HepG2 (cell line): ENCODE measurements at regions not wholly inside any gene's neighbourhood (a gene's known extent, or its start where the extent isn't known, plus 50 kb on each side); places are given as distances from the start of the nearest gene placed in this dataset.

Experiments
- ATAC-seq: fragments of 200-7000 bp; cut with Tn5 transposase; 3 replicates; pipeline ENCODE4 v1.9.1; 2020; ENCODE audit warnings: mild to moderate bottlenecking, moderate library complexity
- BruUV-seq: library from RNA; stranded (reverse); fragments of 400-500 nt; replicated peaks from 2 replicates; lab custom pipeline; 2021; lab: Mats Ljungman, UMichigan
- CTCF ChIA-PET: fragments of 300-600 bp; formaldehyde crosslinking; extraction: SDS; loops from one replicate; lab custom pipeline; 2021; ENCODE audit warnings: low total read pairs, inconsistent platforms, low intra/inter-chr PET ratio; lab: Yijun Ruan, JAX
- POLR2A ChIA-PET: fragments of 350-600 bp; sonication (Branson Sonifier 250); formaldehyde crosslinking; loops from one replicate; lab custom pipeline; 2020; ENCODE audit warnings: antibody characterized with exemption, inconsistent platforms; lab: Yijun Ruan, JAX
- DNase-seq: peaks from one replicate; pipeline ENCODE4 v3.0.0-alpha.2; 2015; ENCODE audit warnings: low spot score
- FAIRE-seq: peaks from 3 replicates; lab custom pipeline; 2011; peaks lifted over from hg19 to GRCh38; lab: Jason Lieb, UNC
- H2AFZ ChIP-seq: one replicate; pipeline ENCODE4 v1.6.1; 2011; ENCODE audit warnings: low read length, inconsistent platforms
- H3K27ac ChIP-seq: fragments of 300-600 bp; 3 replicates; pipeline ENCODE4 v1.8.0; 2011; ENCODE audit warnings: mixed run types, mild to moderate bottlenecking, mixed read lengths, low read length, inconsistent platforms; ENCODE audit not compliant: insufficient read depth; ENCODE audit errors: extremely low read length
- H3K27me3 ChIP-seq, 2 experiments: fragments of 200-600 bp in 1 of 2; 2 replicates in 1 of 2; 3 replicates in 1 of 2; pipeline versions ENCODE4 v1.6.0 to v1.8.0; 2011; ENCODE audit warnings: low read length in 2 of 2, mild to moderate bottlenecking in 2 of 2, moderate library complexity in 2 of 2, inconsistent platforms in 1 of 2; ENCODE audit not compliant: insufficient read depth in 2 of 2, control insufficient read depth in 1 of 2
- H3K36me3 ChIP-seq, 2 experiments: fragments of 200-600 bp in 1 of 2; replicated peaks in 1 of 2; 2 replicates in 1 of 2; 3 replicates in 1 of 2; pipeline versions ENCODE4 v1.5.1 to v1.8.0; 2011; ENCODE audit warnings: low read length in 2 of 2, inconsistent platforms in 1 of 2; ENCODE audit not compliant: insufficient read depth in 2 of 2, control insufficient read depth in 1 of 2
- H3K4me1 ChIP-seq: 2 replicates; pipeline ENCODE4 v1.5.1; 2012; ENCODE audit warnings: low read length, inconsistent platforms; ENCODE audit not compliant: insufficient read depth
- H3K4me2 ChIP-seq: 2 replicates; pipeline ENCODE4 v1.6.0; 2011; ENCODE audit warnings: low read depth, low read length, inconsistent platforms
- H3K4me3 ChIP-seq, 3 experiments: fragments of 200-600 bp in 1 of 3; sonication (generic), shearing (Covaris generic) in 1 of 3; replicated peaks in 1 of 3; 2 replicates each; pipeline ENCODE4 v1.5.1; 2011 to 2016; ENCODE audit warnings: low read length in 3 of 3, inconsistent platforms in 2 of 3, low read depth in 2 of 3, mild to moderate bottlenecking in 2 of 3, control low read depth in 1 of 3, mixed read lengths in 1 of 3; ENCODE audit not compliant: insufficient read depth in 1 of 3
- H3K79me2 ChIP-seq: one replicate; pipeline ENCODE4 v1.6.1; 2011; ENCODE audit warnings: low read length, inconsistent platforms; ENCODE audit not compliant: insufficient read depth
- H3K9ac ChIP-seq: 2 replicates; pipeline ENCODE4 v1.6.0; 2011; ENCODE audit warnings: mild to moderate bottlenecking, low read depth, low read length, inconsistent platforms; ENCODE audit not compliant: insufficient read depth
- H3K9me3 ChIP-seq: 2 replicates; pipeline ENCODE4 v1.5.1; 2012; ENCODE audit warnings: mild to moderate bottlenecking, low read length
- H4K20me1 ChIP-seq: 2 replicates; pipeline ENCODE4 v1.6.0; 2011; ENCODE audit warnings: inconsistent platforms, mild to moderate bottlenecking, low read length, moderate library complexity; ENCODE audit not compliant: insufficient read depth
- FIP1L1 ChIP-seq: fragments of 200-400 bp; formaldehyde crosslinking; IDR thresholded peaks from 2 replicates; pipeline ENCODE4 v1.6.1; 2018; ENCODE audit warnings: low read depth, mild to moderate bottlenecking, low read length, moderate library complexity, borderline replicate concordance; ENCODE audit not compliant: insufficient read depth
- GZF1 ChIP-seq: sonication (generic); formaldehyde crosslinking; IDR thresholded peaks from 2 replicates; pipeline ENCODE4 v1.5.1; 2020; ENCODE audit warnings: mild to moderate bottlenecking, missing genetic modification reagents
- HNF4G ChIP-seq, 2 experiments: sonication (generic) in 1 of 2; formaldehyde crosslinking in 1 of 2; IDR thresholded peaks; 2 replicates each; pipeline versions ENCODE4 v1.4.0 to v1.6.1; 2011 to 2020; ENCODE audit warnings: borderline replicate concordance in 2 of 2, low read depth in 2 of 2, mild to moderate bottlenecking in 2 of 2, low read length in 1 of 2, missing genetic modification reagents in 1 of 2, moderate library complexity in 1 of 2
- HOXA5 ChIP-seq: sonication (generic); formaldehyde crosslinking; IDR thresholded peaks from 2 replicates; pipeline ENCODE4 v1.4.0; 2020; ENCODE audit warnings: missing genetic modification reagents
- JDP2 ChIP-seq: sonication (generic); formaldehyde crosslinking; IDR thresholded peaks from 2 replicates; pipeline ENCODE4 v1.8.1; 2022; ENCODE audit warnings: missing genetic modification reagents, borderline replicate concordance
- MEIS1 ChIP-seq: sonication (generic); formaldehyde crosslinking; IDR thresholded peaks from 2 replicates; pipeline ENCODE4 v1.9.0; 2021; ENCODE audit warnings: mild to moderate bottlenecking, missing genetic modification reagents, moderate library complexity, borderline replicate concordance
- MTA1 ChIP-seq: sonication (generic); formaldehyde crosslinking; IDR thresholded peaks from 2 replicates; pipeline ENCODE4 v1.4.0; 2020; ENCODE audit warnings: missing genetic modification reagents, mild to moderate bottlenecking, borderline replicate concordance
- MTF2 ChIP-seq: sonication (generic); formaldehyde crosslinking; IDR thresholded peaks from 2 replicates; pipeline ENCODE4 v1.5.0; 2020; ENCODE audit warnings: missing genetic modification reagents, borderline replicate concordance
- NCOR1 ChIP-seq: fragments of 200-600 bp; sonication (generic); IDR thresholded peaks from 2 replicates; pipeline ENCODE4 v1.7.0; 2017; ENCODE audit warnings: antibody characterized with exemption, low read length, borderline replicate concordance
- NFKBIZ ChIP-seq: IDR thresholded peaks from 2 replicates; pipeline ENCODE4 v1.6.1; 2018; ENCODE audit warnings: missing genetic modification reagents, missing compliant biosample characterization
- NFYB ChIP-seq: sonication (generic); formaldehyde crosslinking; IDR thresholded peaks from 2 replicates; pipeline ENCODE4 v1.4.0; 2020; ENCODE audit warnings: missing genetic modification reagents
- NR3C1 ChIP-seq: sonication (generic); formaldehyde crosslinking; IDR thresholded peaks from 2 replicates; pipeline ENCODE4 v1.4.0; 2020; ENCODE audit warnings: missing genetic modification reagents
- POGZ ChIP-seq: sonication (generic); formaldehyde crosslinking; IDR thresholded peaks from 2 replicates; pipeline ENCODE4 v1.4.0; 2020; ENCODE audit warnings: mild to moderate bottlenecking, missing genetic modification reagents
- RBM39 ChIP-seq: fragments of 200-400 bp; formaldehyde crosslinking; IDR thresholded peaks from one replicate; pipeline ENCODE4 v1.6.1; 2018; ENCODE audit warnings: antibody characterized with exemption, mild to moderate bottlenecking, low read depth, low read length; ENCODE audit not compliant: poor library complexity, severe bottlenecking
- SIX4 ChIP-seq: sonication (generic); formaldehyde crosslinking; IDR thresholded peaks from 2 replicates; pipeline ENCODE4 v1.4.0; 2020; ENCODE audit warnings: missing genetic modification reagents
- SRSF1 ChIP-seq: fragments of 200-400 bp; formaldehyde crosslinking; optimal IDR thresholded peaks from 2 replicates; pipeline ENCODE3; 2017; ENCODE audit warnings: mild to moderate bottlenecking, low read depth, low read length, moderate library complexity
- SSRP1 ChIP-seq: IDR thresholded peaks from 2 replicates; pipeline ENCODE4 v1.6.1; 2016; ENCODE audit warnings: control low read depth
- TBL1XR1 ChIP-seq: fragments of 150-350 bp; IDR thresholded peaks from 2 replicates; pipeline ENCODE4 v1.6.1; 2014; ENCODE audit warnings: borderline replicate concordance, low read length; ENCODE audit not compliant: partially characterized antibody
- TOE1 ChIP-seq: sonication (generic); formaldehyde crosslinking; IDR thresholded peaks from 2 replicates; pipeline ENCODE4 v1.4.0; 2020; ENCODE audit warnings: mild to moderate bottlenecking, missing genetic modification reagents
- ZNF451 ChIP-seq: sonication (generic); formaldehyde crosslinking; IDR thresholded peaks from 2 replicates; pipeline ENCODE4 v1.5.0; 2020; ENCODE audit warnings: mild to moderate bottlenecking, missing genetic modification reagents
- ZNF496 ChIP-seq: sonication (generic); formaldehyde crosslinking; IDR thresholded peaks from 2 replicates; pipeline ENCODE4 v1.8.1; 2023; ENCODE audit warnings: mild to moderate bottlenecking, moderate library complexity, missing genetic modification reagents; ENCODE audit not compliant: insufficient replicate concordance
- ZNF83 ChIP-seq: sonication (generic); formaldehyde crosslinking; IDR thresholded peaks from 2 replicates; pipeline ENCODE4 v1.4.0; 2020; ENCODE audit warnings: missing genetic modification reagents, mild to moderate bottlenecking, borderline replicate concordance
- ZSCAN20 ChIP-seq: sonication (generic); formaldehyde crosslinking; IDR thresholded peaks from 2 replicates; pipeline ENCODE4 v1.4.0; 2020; ENCODE audit warnings: missing genetic modification reagents, mild to moderate bottlenecking, borderline replicate concordance
- WGBS: methylation state at CpG from one replicate; pipeline ENCODE4 v1.1.6; 2017; ENCODE audit warnings: low lambda C conversion rate; 5-methylcytosine and 5-hydroxymethylcytosine counted together
- in situ Hi-C: cut with HindIII; loops from 2 replicates; pipeline ENCODE4 v1.10.0; 2017; ENCODE audit warnings: low pct_unique_long_range_greater_than_20kb; ENCODE audit not compliant: extremely low pct_ligation_motif_present
- intact Hi-C: fragments of 100-400 bp; cut with micrococcal nuclease; formaldehyde crosslinking; loops from one replicate; pipeline ENCODE4 v1.10.0; 2022; ENCODE audit not compliant: unreplicated experiment
- TF ChIP-seq, protein P1 (sequence below): sonication (generic); formaldehyde crosslinking; IDR thresholded peaks from 2 replicates; pipeline ENCODE4 v1.4.0; 2020; ENCODE audit warnings: mild to moderate bottlenecking, missing genetic modification reagents

- TF ChIP-seq SSRP1 (CRISPR knock-in tag) (no peak), TOE1 (CRISPR knock-in tag) (no peak), SRSF1 (no peak), ZSCAN20 (no peak), MTA1 (CRISPR knock-in tag) (no peak), GZF1 (CRISPR knock-in tag) (no peak), MEIS1 (CRISPR knock-in tag) (no peak), FIP1L1 (no peak)
These were observed 183.4 kb downstream of the HINT1 start (continued) for GRCh38 chr5:130981663-130982062.

GRCh38 chr5:130978475-130978874, 186.6 kb downstream of the HINT1 start:
- no peak overlapping the region for H3K9ac ChIP-seq
- CTCF ChIA-PET, result no interaction called here
- H3K27me3 ChIP-seq, result no peaks in the 10 kb centered on the region
- H3K4me1 ChIP-seq, result no peaks in the 10 kb centered on the region
- no peak overlapping the region for H3K4me2 ChIP-seq
- ATAC-seq, result no peak
- POLR2A ChIA-PET, result no interaction called here
- H3K27ac ChIP-seq, result no peak overlapping the region
- in situ Hi-C loops (no loop called here), intact Hi-C loops (no loop called here)
- no peaks in the 10 kb centered on the region for H4K20me1 ChIP-seq
- BruUV-seq, result no TSS peak
- H3K36me3 ChIP-seq, result no peaks in the 10 kb centered on the region
- FAIRE-seq, result no peak
- no peak overlapping the region for H3K4me3 ChIP-seq
- WGBS, result 51% methylated on average over 4 of the region's 4 CpGs
- no peak for DNase-seq
- no peaks in the 10 kb centered on the region for H3K9me3 ChIP-seq
- no peaks in the 10 kb centered on the region for H3K79me2 ChIP-seq
- no peak overlapping the region for H2AFZ ChIP-seq
- no peak for TF ChIP-seq SIX4 (CRISPR knock-in tag)
- TF ChIP-seq POGZ (CRISPR knock-in tag), result no peak
- TF ChIP-seq HOXA5 (CRISPR knock-in tag), result no peak
- TF ChIP-seq, protein P1, sequence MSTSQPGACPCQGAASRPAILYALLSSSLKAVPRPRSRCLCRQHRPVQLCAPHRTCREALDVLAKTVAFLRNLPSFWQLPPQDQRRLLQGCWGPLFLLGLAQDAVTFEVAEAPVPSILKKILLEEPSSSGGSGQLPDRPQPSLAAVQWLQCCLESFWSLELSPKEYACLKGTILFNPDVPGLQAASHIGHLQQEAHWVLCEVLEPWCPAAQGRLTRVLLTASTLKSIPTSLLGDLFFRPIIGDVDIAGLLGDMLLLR (CRISPR knock-in tag), result no peak
- TF ChIP-seq MTF2 (CRISPR knock-in tag), result no peak
- no peak for TF ChIP-seq NFKBIZ (CRISPR knock-in tag)
- TF ChIP-seq ZNF496 (CRISPR knock-in tag), result no peak
- no peak for TF ChIP-seq ZNF451 (CRISPR knock-in tag)
- TF ChIP-seq NCOR1, result no peak
- no peak for TF ChIP-seq HNF4G (IDR thresholded peaks at IDR 0.05; ENCODE audit: borderline replicate concordance, low read depth, low read length)
- TF ChIP-seq HNF4G (CRISPR knock-in tag; IDR thresholded peaks at IDR 0.05; ENCODE audit: borderline replicate concordance, low read depth), result no peak
- no peak for TF ChIP-seq ZNF83
- no peak for TF ChIP-seq RBM39
- no peak for TF ChIP-seq TBL1XR1
- TF ChIP-seq JDP2, result no peak
- no peak for TF ChIP-seq NFYB (CRISPR knock-in tag)
- TF ChIP-seq NR3C1 (CRISPR knock-in tag), result no peak
